ENCODE measurements at regions not wholly inside any gene's neighbourhood (a gene's known extent, or its start where the extent isn't known, plus 50 kb on each side); places are given as distances from the start of the nearest gene placed in this dataset.

- H3K4me2 ChIP-seq (ENCODE audit: unreplicated experiment), result no peak overlapping the region
- in situ Hi-C loops (cut with MboI), result no loop called here
These were observed 96.5 kb upstream of the VASH1 start for GRCh38 chr14:76664790-76665189.

DNA sequence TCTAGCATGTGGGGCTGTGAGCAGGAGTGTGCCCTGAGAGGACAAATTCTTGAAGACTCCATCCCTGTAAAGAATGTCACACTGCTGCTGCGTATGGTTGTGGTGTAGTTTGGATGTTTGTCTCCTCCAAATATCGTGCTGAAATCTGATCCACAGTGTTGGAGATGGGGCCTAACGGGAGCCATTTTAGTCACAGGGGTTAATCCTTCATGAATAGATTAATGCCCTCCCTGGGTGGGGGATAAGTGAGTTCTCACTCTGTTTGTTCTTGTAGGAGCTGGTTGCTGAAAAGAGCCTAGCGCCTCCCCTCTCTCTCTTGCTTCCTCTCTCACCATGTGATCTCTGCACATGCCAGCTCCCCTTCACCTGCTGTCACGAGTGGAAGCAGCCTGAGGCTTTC, 94.5 kb upstream of the VASH1 start:
- Histone ChIP-seq H3K4me1 (ENCODE audit: insufficient read depth) (no peaks in the 10 kb centered on the region), H2AFZ (no peak overlapping the region), H3K9ac (no peak overlapping the region), H3K9me3 (ENCODE audit: low read depth) (no peaks in the 10 kb centered on the region), H3K4me3 (no peak overlapping the region), H3F3A (ENCODE audit: insufficient read depth) (no peaks in the 10 kb centered on the region), H3K9me2 (ENCODE audit: insufficient read depth) (no peaks in the 10 kb centered on the region), H3K27ac (no peak overlapping the region), H3K4me2 (ENCODE audit: unreplicated experiment) (no peak overlapping the region), H3K27me3 (replicated peaks; ENCODE audit: insufficient read depth) (no peaks in the 10 kb centered on the region; the same call in 1 of the 2 replicates), H4K20me1 (ENCODE audit: insufficient read depth) (no peaks in the 10 kb centered on the region), H3K79me2 (ENCODE audit: insufficient read depth) (no peaks in the 10 kb centered on the region), H3K36me3 (ENCODE audit: low read depth) (no peaks in the 10 kb centered on the region)
- in situ Hi-C loops (cut with MboI), result no loop called here
- DNase-seq, result no peak
- TF ChIP-seq EZH2phosphoT487 (IDR thresholded peaks at IDR 0.05; ENCODE audit: insufficient read depth, low read depth), result no peak
- WGBS, 2 experiments (ENCODE audit: low coverage in 1 of 2, low lambda C conversion rate in 2 of 2, missing lambda C conversion rate in 2 of 2), result 8 to 12% methylated on average over 5 of the region's 5 CpGs

More at GRCh38 chr14:76664790-76665189, 96.5 kb upstream of the VASH1 start:
- H3K4me1 ChIP-seq (ENCODE audit: insufficient read depth), result no peaks in the 10 kb centered on the region
- 39 to 47% methylated on average over 4 of the region's 4 CpGs for WGBS, 2 experiments (ENCODE audit: low coverage in 1 of 2, low lambda C conversion rate in 2 of 2, missing lambda C conversion rate in 2 of 2)
- no peak overlapping the region for H2AFZ ChIP-seq
- no peak for DNase-seq
- no peaks in the 10 kb centered on the region for H3K36me3 ChIP-seq (ENCODE audit: low read depth)
- H3K9ac ChIP-seq, result no peak overlapping the region
- no peaks in the 10 kb centered on the region for H4K20me1 ChIP-seq (ENCODE audit: insufficient read depth)
- H3K27ac ChIP-seq, result no peak overlapping the region
- no peak overlapping the region for H3K4me3 ChIP-seq
- H3K9me3 ChIP-seq (ENCODE audit: low read depth), result no peaks in the 10 kb centered on the region
- no peaks in the 10 kb centered on the region; the same call in 1 of the 2 replicates for H3K27me3 ChIP-seq (replicated peaks; ENCODE audit: insufficient read depth)
- TF ChIP-seq EZH2 (IDR thresholded peaks at IDR 0.05; ENCODE audit: insufficient read depth, poor library complexity, severe bottlenecking) (no peak), EZH2phosphoT487 (IDR thresholded peaks at IDR 0.05; ENCODE audit: insufficient read depth, low read depth) (no peak)
- no peaks in the 10 kb centered on the region for H3K9me2 ChIP-seq (ENCODE audit: insufficient read depth)
- H3F3A ChIP-seq (ENCODE audit: insufficient read depth), result no peaks in the 10 kb centered on the region
- H3K79me2 ChIP-seq (ENCODE audit: insufficient read depth), result no peaks in the 10 kb centered on the region

DNA sequence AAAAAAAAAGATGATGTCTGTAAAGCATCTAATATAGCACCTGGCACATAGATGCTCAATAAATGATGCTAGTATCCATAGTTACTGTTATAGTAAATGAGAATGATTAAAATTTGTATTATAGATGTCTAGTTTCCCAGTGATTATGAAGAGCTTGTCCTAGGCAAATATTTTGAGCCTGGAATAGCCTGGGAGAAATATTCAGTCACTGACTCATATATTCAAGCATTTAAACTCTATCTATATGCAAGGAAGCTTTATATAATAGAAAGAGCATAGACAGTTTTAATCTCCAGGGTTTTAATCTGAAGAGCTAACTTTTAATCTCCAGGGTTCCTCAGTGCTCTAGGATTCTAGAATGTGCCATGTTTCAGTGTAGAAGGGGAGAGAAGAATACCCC, 91.5 kb upstream of the VASH1 start:
- TF ChIP-seq EZH2phosphoT487 (IDR thresholded peaks at IDR 0.05; ENCODE audit: insufficient read depth, low read depth) (no peak), EZH2 (IDR thresholded peaks at IDR 0.05; ENCODE audit: insufficient read depth, poor library complexity, severe bottlenecking) (no peak)
- no peak overlapping the region for H3K4me2 ChIP-seq (ENCODE audit: unreplicated experiment)
- no peak overlapping the region for H3K4me3 ChIP-seq
- H3K79me2 ChIP-seq (ENCODE audit: insufficient read depth), result no peaks in the 10 kb centered on the region
- no peak overlapping the region for H2AFZ ChIP-seq
- H3K27me3 ChIP-seq (replicated peaks; ENCODE audit: insufficient read depth), result peaks cover 4% of the 10 kb centered on the region
- H3F3A ChIP-seq (ENCODE audit: insufficient read depth), result no peaks in the 10 kb centered on the region
- no peak overlapping the region for H3K9ac ChIP-seq
- in situ Hi-C loops (cut with MboI), result no loop called here
- no peaks in the 10 kb centered on the region for H4K20me1 ChIP-seq (ENCODE audit: insufficient read depth)
- no peaks in the 10 kb centered on the region for H3K9me3 ChIP-seq (ENCODE audit: low read depth)
- no peak for DNase-seq
- no peaks in the 10 kb centered on the region for H3K9me2 ChIP-seq (ENCODE audit: insufficient read depth)
- H3K27ac ChIP-seq, result no peak overlapping the region
- H3K36me3 ChIP-seq (ENCODE audit: low read depth), result no peaks in the 10 kb centered on the region
- H3K4me1 ChIP-seq (ENCODE audit: insufficient read depth), result no peaks in the 10 kb centered on the region

GRCh38 chr14:76672123-76672522, 89.1 kb upstream of the VASH1 start:
- Histone ChIP-seq H3K9me2 (ENCODE audit: insufficient read depth) (no peaks in the 10 kb centered on the region), H3F3A (ENCODE audit: insufficient read depth) (no peaks in the 10 kb centered on the region), H3K79me2 (ENCODE audit: insufficient read depth) (no peaks in the 10 kb centered on the region), H3K36me3 (ENCODE audit: low read depth) (no peaks in the 10 kb centered on the region), H3K4me3 (no peak overlapping the region), H3K9ac (no peak overlapping the region), H3K4me1 (ENCODE audit: insufficient read depth) (no peaks in the 10 kb centered on the region), H3K27ac (no peak overlapping the region), H3K4me2 (ENCODE audit: unreplicated experiment) (no peak overlapping the region), H4K20me1 (ENCODE audit: insufficient read depth) (no peaks in the 10 kb centered on the region), H3K9me3 (ENCODE audit: low read depth) (no peaks in the 10 kb centered on the region), H3K27me3 (replicated peaks; ENCODE audit: insufficient read depth) (peaks cover 12% of the 10 kb centered on the region), H2AFZ (no peak overlapping the region)
- in situ Hi-C loops (cut with MboI), result no loop called here
- TF ChIP-seq EZH2phosphoT487 (IDR thresholded peaks at IDR 0.05; ENCODE audit: insufficient read depth, low read depth) (no peak), EZH2 (IDR thresholded peaks at IDR 0.05; ENCODE audit: insufficient read depth, poor library complexity, severe bottlenecking) (no peak)
- DNase-seq, result peak; percentile 30
- 24 to 29% methylated on average over 3 of the region's 3 CpGs for WGBS, 2 experiments (ENCODE audit: low coverage in 1 of 2, low lambda C conversion rate in 2 of 2, missing lambda C conversion rate in 2 of 2)

DNA sequence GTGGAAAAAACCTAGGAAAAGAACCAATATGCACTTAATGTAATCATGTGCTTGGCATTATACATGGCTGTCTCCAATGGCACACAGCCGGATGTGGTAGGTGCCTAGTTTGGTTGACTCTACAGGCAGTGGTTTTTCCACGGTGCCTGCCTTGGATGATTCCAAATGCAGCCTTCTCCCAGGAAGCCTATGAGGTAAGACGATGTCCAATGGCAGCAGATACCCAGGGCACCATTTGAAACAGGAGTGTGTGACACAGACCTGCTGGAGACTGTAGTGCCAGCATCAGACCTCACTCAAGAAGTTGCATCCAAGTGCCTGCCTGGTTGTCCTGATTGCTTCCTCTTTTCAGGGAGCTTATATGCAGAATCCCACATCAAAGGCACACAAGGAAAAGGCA, 88.0 kb upstream of the VASH1 start:
- H3F3A ChIP-seq (ENCODE audit: insufficient read depth), result no peaks in the 10 kb centered on the region
- TF ChIP-seq EZH2 (IDR thresholded peaks at IDR 0.05; ENCODE audit: insufficient read depth, poor library complexity, severe bottlenecking) (no peak), EZH2phosphoT487 (IDR thresholded peaks at IDR 0.05; ENCODE audit: insufficient read depth, low read depth) (no peak)
- H3K9me3 ChIP-seq (ENCODE audit: low read depth), result no peaks in the 10 kb centered on the region
- no peak overlapping the region for H2AFZ ChIP-seq
- no peak for DNase-seq
- no peak overlapping the region for H3K4me3 ChIP-seq
- no peaks in the 10 kb centered on the region for H4K20me1 ChIP-seq (ENCODE audit: insufficient read depth)
- no peaks in the 10 kb centered on the region for H3K9me2 ChIP-seq (ENCODE audit: insufficient read depth)
- no peak overlapping the region for H3K27ac ChIP-seq
- H3K79me2 ChIP-seq (ENCODE audit: insufficient read depth), result no peaks in the 10 kb centered on the region
- WGBS, 2 experiments (ENCODE audit: low coverage in 1 of 2, low lambda C conversion rate in 2 of 2, missing lambda C conversion rate in 2 of 2), result 48 to 53% methylated on average over 3 of the region's 3 CpGs
- H3K36me3 ChIP-seq (ENCODE audit: low read depth), result no peaks in the 10 kb centered on the region
- H3K9ac ChIP-seq, result no peak overlapping the region
- H3K27me3 ChIP-seq (replicated peaks; ENCODE audit: insufficient read depth), result peaks cover 12% of the 10 kb centered on the region
- in situ Hi-C loops (cut with MboI), result no loop called here
- no peak overlapping the region for H3K4me2 ChIP-seq (ENCODE audit: unreplicated experiment)
- no peaks in the 10 kb centered on the region for H3K4me1 ChIP-seq (ENCODE audit: insufficient read depth)

Measured in GM23248 (cell line).